ENCODE measurements at regions not wholly inside any gene's neighbourhood (a gene's known extent, or its start where the extent isn't known, plus 50 kb on each side); places are given as distances from the start of the nearest gene placed in this dataset.

GRCh38 chr20:4555188-4555890 is 130.9 kb upstream of the PRNP start:
- peak; percentile 70 to 95 for DNase-seq

- DNase-seq = no peak
These were observed 131.9 kb upstream of the PRNP start for GRCh38 chr20:4554346-4554745.

GRCh38 chr20:4552075-4552640 is 134.1 kb upstream of the PRNP start:
- DNase-seq = no peak

GRCh38 chr20:4550740-4551139 is 135.5 kb upstream of the PRNP start:
- peak; percentile 69 to 90 for DNase-seq

GRCh38 chr20:4549711-4550259 is 136.5 kb upstream of the PRNP start:
- no peak for DNase-seq

DNA sequence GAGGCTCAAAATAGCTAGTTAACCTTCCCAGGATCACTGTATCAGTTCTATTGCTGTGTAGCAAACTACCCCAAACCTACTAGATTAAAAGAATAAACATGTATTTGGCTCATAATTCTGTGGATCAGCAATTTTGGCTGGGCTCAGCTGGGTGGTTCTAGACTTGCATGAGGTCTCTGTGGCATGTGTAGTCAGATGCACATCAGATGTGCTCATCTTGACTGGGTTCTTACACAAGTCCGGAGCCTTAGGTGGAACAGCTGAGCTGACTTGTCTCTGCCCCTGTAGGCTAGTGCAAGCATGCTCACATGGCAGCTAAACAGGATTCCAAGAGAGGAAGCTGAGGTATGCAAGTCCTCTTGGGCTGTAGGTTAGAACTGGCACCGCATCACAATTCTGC is 137.7 kb upstream of the PRNP start:
- DNase-seq = peak in 1 of 2 experiments; percentile 22

DNA sequence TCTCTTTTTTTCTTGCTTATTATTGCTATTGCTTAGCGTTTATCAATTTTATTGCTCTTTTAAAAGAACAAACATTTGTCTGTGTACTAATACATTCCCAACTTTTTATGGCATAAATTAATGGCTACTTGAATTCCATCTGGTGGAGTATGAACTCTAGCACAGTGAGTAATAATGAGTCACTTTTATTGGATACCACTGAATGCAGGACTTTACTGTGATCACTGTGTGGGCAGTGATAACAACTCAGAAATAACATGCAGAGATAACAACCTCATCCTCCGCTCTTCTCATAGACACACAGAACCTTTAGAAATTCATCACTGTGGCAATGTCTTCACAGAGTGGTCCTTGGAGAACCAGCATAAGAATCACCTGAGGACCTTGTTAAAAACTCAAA is 139.5 kb upstream of the PRNP start:
- DNase-seq = peak; percentile 54 to 88

- DNase-seq = no peak
These were observed 139.9 kb upstream of the PRNP start for GRCh38 chr20:4546342-4546741.

- DNase-seq = no peak
These were observed 140.7 kb upstream of the PRNP start for GRCh38 chr20:4545526-4545925.

GRCh38 chr20:4544765-4545164 is 141.5 kb upstream of the PRNP start:
- DNase-seq = no peak

DNA sequence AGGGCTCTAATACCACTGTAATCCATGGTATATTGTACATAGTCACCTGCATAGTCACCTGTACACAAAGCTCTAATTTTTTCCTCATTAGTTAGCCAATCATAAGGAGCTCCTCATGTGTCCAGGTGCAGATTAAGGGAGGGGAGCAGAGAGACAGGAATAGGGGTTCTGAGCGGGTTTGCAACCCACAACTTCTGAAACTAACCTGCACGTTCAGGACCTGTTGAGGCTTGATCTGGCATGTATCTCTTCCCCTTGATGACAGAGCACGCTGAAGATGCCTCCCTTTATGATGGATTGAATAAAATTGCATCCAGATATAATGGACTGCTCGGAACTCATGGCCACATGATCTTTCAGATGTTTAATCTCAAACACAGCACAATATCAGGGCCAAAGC is 144.0 kb upstream of the PRNP start:
- no peak for DNase-seq

DNA sequence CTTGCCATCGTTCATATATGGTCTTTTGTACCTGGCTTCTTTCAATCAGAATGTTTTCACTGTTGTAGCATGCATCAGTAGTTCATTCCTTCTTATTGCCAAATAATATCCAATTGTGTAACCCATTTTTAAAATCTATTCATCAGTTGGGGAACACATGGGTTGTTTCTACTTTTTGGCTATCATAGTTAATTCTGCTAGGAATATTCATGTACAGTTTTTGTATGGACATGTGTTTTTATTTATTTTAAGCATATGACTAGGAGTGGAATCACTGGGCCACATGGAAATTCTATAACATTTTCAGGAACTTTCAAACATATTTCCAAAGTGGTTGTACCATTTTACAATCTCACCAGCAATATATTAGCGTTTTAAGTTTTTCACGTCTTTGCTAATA is 151.9 kb upstream of the PRNP start:
- DNase-seq = no peak

DNA sequence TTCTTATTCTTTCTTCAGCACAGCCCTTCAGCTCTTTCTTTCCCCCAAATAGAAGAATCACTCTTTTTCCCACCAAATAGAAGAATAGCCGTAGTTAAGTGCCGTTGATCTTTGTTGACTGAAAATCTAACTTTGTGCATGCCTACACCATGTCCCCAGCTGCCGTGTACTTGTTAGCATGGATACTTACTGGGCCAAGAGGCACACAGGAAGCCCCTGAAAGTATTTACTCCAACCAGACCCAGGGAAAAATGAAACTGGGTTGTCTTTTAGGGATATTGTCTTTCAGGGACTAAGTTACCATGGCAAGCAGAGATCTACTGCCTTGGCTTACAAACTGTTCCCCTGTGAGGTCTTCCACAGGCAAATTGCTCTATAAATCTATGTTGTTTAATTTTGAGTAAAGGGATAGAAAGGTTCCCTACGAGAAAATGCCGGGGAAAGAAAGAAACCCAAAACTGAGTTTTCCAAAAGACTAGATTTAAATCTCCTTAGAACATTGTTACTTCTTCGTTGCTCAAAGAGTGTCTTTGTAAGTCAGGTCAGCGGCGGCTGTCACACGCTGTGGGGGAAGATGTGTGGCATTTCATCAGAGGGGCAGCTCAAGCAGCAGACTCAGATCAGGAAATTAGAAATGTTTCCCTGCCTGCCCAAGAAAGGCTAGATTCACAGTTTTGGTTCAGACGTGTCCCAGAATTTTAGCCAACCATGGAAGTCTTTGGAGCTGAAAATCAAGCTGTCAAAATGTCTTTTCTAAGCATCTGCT is 152.7 kb upstream of the PRNP start:
- no peak for DNase-seq

DNA sequence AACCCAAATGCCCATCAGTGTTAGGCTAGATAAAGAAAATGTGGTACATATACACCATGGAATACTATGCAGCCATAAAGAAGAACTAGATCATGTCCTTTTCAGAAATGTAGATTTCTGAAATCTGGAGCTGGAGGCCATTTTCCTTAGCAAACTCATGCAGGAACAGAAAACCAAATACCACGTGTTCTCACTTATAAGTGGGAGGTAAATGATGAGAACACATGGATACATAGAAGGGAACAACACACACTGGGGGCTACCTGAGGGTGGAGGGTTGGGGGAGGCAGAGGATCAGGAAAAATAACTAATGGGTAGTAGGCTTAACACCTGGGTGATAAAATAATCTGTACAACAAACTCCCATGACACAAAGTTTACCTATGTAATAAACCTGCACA is 153.5 kb upstream of the PRNP start:
- DNase-seq = no peak

DNA sequence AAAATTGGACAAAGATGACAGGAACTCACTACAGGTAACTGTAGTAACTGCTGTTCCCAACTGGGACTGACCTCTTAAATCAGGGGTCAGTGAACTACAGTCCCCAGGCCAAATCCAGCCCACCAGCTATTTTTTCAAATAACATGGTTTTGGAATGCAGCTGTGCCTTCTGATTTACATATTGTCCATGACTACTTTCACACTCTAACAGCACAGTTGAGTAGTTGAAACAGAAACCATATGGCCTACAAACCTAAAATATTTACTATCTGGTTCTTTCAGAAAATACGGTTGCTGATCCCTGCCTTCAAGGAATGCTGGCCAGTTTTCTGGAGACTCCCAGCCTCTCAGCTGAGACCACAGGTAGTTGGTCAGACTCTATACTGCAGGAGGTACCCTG is 161.5 kb upstream of the PRNP start:
- no peak for DNase-seq

GRCh38 chr20:4524307-4524706 is 161.9 kb upstream of the PRNP start:
- DNase-seq = no peak

DNA sequence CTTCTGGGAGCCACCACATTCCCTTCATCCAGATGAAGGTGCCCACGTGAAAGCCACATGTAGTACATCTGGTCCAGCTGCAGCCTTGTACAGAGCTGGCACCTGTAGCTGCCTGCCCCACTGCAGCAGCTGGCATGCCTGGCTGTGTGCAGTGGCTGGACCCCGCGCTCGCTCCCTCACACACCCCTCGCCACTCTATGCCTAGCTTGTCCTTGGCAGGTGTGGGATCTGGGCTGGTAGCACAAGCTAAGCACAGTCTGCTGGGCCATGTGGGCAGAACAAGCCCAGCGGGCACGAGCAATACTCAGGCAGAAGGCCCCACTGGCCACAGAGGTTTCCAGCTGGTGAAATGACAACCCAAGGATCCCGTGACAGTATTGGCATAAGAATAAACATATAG is 163.9 kb upstream of the PRNP start:
- DNase-seq = no peak

DNA sequence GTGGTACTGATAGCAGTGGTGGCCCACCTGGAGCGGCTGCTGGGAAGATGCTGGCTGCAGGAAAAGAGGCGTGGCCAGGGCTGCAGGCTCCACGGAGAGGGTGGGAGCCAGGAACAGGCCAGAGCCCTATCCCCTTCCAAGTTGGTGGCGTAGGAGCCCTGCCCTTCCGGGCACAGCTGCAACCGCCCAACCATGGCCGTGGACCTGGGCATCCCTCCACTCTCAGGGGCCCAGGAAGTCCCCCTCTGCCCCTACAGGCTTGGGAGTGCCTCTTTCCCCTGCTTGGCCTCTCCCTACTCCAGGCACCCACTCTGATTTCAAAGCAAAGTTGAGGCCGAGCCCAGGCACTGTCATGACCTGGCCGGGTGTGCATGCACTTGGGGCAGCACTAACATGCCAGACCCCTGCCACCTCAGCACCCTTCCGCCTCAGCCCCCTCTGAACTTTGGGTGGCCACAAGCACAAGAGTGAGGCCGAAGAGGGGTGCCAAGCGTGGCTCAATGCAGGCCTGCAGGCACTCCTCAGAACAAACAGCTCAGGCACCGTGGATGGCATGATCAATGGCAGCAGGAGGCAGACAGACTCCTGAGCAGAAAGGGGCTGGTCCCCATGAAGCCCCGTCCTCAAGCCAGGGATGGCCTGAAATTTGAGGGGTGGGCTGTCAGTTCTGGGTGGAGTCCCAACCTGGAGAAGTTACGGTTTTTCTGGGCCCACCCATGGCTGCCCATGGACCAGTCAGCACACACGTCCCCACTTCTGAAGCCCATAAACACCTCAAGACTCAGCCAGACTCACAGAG is 164.9 kb upstream of the PRNP start:
- DNase-seq = no peak

DNA sequence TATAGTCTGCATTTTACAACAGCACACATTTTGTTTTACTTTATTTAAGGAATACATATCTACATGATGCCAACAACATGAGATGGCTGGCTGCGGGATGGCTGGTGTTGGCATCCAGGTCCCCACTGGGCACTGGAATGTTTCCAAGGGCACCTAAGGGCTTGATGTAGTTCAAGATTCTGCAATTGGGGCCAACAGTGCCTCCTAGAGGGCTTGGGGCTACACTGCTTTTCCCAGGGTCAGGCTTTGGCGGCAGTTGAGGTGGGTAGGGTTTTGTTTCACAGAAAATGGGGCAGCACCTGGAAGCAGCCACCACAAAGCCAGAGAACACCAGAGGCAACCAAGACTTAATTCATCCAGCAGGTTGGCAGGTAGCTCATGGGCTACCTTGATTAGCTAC is 166.7 kb upstream of the PRNP start:
- DNase-seq = no peak

DNA sequence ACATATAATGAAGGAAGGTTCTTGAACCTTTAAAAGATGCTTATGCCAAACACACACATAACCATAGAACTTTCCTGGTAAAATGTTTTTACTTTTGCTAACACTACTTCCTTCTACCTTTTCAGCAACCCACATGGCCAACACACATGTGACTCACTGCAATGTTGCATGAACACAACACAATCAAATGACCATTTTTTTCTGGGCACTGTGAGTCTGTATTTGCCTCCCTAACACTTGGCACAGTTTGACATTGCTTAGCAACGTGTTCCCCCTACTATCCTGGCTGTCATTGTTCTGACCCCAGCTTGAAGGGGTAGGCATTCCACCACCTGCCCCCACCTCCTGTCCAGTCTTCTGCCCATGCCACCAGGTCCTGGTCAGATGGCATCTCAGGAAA is 169.4 kb upstream of the PRNP start:
- no peak for DNase-seq

DNA sequence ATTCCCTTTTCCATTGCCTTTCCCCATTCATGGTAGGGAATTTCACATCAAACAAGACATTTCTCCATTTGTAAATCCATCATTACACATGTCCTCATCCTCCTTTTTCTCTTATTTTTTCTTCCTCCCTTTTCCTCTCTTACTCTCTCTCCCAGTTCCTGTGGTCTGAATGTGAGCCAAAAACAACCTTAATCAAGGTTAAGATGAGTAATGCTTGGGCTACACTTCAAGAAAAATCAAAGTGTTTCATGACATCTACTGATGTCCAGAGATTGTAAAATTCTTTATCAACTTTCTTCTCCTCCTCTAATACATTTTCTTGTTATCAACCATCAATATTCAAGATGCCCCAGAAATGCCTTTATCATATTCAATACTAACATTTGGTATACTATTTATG is 172.5 kb upstream of the PRNP start:
- peak in 1 of 2 experiments; percentile 83 for DNase-seq

GRCh38 chr20:4512891-4513550 is 173.2 kb upstream of the PRNP start:
- DNase-seq = peak; percentile 86 to 96

DNA sequence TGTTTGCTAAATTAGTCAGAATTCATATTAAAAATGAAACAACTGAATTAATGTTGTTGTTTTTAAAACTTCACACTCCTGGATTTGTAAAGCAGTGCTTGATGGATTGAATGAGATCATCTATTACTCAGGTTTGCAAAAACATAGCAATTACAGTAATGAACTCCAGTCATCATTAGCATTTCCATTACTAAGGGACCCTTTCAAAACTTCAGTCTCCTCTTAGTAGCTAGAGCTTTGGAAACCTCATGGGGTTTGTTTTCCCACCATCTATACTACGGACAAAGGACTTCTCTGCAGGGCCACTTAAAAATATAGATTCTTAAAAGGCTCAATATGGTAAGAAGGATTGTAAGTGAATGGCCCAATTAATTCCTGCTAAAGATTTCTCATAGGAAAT is 174.5 kb upstream of the PRNP start:
- DNase-seq = no peak
